D721Med (cell line): ENCODE measurements at regions not wholly inside any gene's neighbourhood (a gene's known extent, or its start where the extent isn't known, plus 50 kb on each side); places are given as distances from the start of the nearest gene placed in this dataset.

Source experiments
- DNase-seq: peaks from one replicate; pipeline ENCODE4 v3.0.0; 2011; ENCODE audit warnings: low spot score; ENCODE audit not compliant: insufficient read length
- FAIRE-seq: peaks from 2 replicates; lab custom pipeline; 2011; peaks lifted over from hg19 to GRCh38; lab: Jason Lieb, UNC
- CTCF ChIP-seq: IDR thresholded peaks from 2 replicates; pipeline ENCODE4 v1.5.1; 2012; ENCODE audit warnings: mild to moderate bottlenecking, control low read depth; ENCODE audit not compliant: insufficient read depth; ENCODE audit errors: missing control alignments

GRCh38 chr4:45147866-45148265 lies 421.5 kb upstream of the GNPDA2 start:
- DNase-seq = no peak
- TF ChIP-seq CTCF = no peak
- FAIRE-seq = no peak

DNA sequence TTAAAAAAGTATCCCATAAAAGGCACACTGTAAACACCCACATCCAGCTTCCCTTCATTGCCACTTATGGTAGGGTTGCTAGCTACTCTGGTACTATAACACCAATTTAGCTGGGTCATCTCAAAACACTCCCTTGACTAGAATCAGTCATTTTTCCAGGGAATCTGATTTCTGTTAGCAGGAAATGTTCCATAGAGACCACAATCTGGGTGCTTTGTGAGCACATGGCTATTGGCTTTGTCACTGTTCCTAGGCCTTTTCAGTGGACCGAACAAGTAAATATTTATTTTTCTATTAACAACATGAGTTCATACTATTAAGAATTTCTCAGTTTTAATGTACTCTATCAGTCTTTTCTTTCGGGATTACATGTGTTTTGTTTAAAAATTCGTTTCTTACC lies 404.7 kb upstream of the GNPDA2 start:
- no peak for FAIRE-seq

GRCh38 chr4:45122406-45122805 lies 396.1 kb upstream of the GNPDA2 start:
- no peak for DNase-seq
- no peak for TF ChIP-seq CTCF

More for the DNA sequence above, 404.7 kb upstream of the GNPDA2 start:
- no peak for TF ChIP-seq CTCF
- DNase-seq = no peak

DNA sequence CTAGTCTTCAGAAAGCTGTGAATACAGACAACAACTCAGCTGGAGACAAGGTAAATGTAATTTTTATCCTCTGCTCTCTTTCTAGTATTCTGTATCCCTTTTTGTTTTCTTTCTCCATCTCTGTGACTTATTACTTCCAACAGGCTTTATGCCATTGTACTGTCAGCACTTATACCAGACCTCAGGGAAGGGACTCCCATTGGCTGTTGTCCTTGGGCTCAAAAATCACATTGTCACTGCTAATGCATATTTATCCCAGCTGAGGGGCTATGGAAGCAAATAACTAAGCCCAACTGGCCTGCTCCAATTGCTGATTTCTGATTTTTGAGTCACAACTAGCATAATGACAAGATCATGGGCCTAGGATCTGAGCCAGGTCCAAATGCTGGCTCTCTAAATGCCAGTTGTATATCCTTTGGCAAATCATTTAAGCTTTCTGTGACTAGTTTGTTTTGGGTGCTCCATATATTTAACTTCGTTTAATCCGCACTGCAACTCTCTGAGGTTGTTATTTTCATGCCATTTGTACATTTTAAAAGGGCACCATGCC lies 395.1 kb upstream of the GNPDA2 start:
- FAIRE-seq = no peak
- no peak for DNase-seq
- no peak for TF ChIP-seq CTCF

More at GRCh38 chr4:45122406-45122805, 396.1 kb upstream of the GNPDA2 start:
- FAIRE-seq = no peak

- FAIRE-seq (no peak), DNase-seq (no peak)
- TF ChIP-seq CTCF = no peak
Measured at GRCh38 chr4:45120163-45120562, 393.8 kb upstream of the GNPDA2 start.

DNA sequence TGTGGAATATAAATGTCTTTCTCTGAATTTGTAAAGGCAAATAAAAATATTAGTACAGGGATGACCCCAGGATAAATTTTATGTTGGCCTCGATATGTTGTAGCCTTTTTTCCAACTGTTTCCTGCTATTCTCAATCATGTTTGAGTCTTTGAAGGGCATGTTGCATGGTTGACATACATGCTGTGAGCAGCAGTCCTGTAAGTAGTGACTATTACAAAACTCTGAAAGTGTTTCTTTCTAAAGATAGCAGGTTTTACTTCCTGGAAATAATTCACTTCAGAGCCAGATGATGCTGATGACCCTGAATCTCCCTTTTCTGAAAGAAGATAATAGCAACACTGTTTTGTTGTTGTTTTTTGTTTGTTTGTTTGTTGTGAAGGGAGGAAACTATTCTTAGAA lies 393.0 kb upstream of the GNPDA2 start:
- FAIRE-seq (no peak), DNase-seq (no peak)
- no peak for TF ChIP-seq CTCF

GRCh38 chr4:45102716-45103115 lies 376.4 kb upstream of the GNPDA2 start:
- no peak for TF ChIP-seq CTCF
- FAIRE-seq (no peak), DNase-seq (no peak)
